HG03521 (cell line): ENCODE measurements at regions not wholly inside any gene's neighbourhood (a gene's known extent, or its start where the extent isn't known, plus 50 kb on each side); places are given as distances from the start of the nearest gene placed in this dataset.
A peak's percentile ranks its signal among the peaks of the same experiment; 100 is the strongest.

Source experiments
- ATAC-seq: cut with Tn5 transposase; IDR thresholded peaks from one replicate; pipeline ENCODE4 v1.9.1; 2021; ENCODE audit warnings: mild to moderate bottlenecking, moderate library complexity; ENCODE audit not compliant: unreplicated experiment

- ATAC-seq: no peak
Observed at GRCh38 chr6:105626295-105627158, 223.6 kb upstream of the PREP start.

DNA sequence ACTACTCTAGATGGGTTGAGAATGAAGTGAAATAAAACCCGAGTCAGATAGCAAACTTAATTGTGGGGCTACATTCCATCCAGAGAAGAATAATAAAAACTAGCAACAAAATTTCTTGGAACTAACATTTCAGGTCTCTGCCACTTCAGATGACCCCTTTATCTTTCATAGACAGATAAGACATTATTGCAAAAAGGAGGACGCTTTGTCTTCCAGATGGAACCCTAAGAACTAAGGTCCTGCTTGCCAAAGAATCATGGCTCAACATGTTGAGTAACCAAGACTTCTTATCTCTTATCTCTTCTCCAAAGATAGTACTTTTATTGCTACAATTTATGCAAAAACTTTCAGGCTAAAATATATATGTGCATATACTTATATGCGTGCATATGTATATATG, 221.1 kb upstream of the PREP start:
- no peak for ATAC-seq

DNA sequence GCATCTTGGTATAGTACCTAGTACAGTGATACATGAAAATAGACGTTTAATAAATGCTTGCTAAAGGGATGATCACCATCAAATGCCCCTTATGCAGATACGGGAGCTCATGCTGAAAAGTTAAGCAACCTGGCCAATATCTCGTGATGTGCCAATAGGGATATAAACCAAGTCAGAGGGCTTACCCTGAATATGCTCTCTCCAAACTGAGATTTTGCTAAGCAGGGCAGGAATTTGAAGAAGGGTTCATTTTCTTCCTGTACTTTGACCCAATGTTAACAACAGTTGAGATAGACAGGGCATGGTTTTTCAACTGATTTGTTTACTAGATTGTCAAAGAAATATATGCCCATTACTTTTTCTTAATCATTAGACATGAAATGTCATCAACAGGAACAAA, 219.3 kb upstream of the PREP start:
- no peak for ATAC-seq

DNA sequence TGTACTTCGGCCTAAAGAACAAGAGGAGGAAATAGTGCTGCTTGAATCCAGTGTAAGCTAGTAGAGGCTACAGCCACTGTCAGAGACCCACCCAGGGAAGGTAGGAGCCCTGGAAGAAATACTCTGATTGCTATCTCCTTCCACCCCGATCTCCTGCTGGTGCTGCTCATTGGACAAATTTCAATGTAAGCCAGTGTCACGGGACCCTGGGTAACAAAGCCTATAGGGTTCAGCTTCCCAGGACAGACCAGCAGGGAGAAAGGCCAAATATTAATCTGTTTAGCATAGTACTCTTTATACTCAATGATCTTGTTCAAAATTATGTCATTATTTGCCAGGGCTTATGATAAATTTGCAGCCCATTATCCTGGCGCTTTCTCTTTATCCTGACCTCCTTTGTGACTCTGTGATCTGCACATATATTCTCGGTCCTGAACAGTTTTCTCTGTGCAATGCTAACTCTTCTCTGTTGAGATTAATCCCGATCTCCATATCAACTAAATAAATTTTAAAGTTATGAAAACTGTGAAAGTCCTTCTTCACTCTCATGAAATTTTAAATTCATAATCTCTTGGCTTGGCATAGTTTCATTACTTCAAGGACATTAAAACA, 218.8 kb upstream of the PREP start:
- ATAC-seq: no peak

DNA sequence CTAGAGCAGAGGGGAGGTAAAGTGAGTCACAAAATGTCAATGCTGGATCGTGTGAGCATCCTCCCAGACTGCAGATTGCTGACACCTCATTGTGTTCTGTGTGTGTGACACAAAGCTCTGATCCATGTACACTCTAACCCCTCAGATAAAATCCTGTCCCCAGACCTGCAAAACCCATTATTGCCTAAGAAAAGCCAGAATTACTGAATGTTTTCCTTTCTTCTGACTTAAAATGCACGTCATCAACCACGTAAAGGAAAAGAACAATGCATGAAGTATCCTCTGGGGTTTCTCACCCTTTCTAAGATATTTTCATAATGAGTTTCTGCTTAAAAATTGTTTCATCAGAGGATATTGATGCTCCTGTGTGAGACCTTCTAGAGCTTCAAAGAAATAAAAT, 218.0 kb upstream of the PREP start:
- ATAC-seq: no peak

- ATAC-seq: no peak
Observed at GRCh38 chr6:105619971-105620741, 217.3 kb upstream of the PREP start.

DNA sequence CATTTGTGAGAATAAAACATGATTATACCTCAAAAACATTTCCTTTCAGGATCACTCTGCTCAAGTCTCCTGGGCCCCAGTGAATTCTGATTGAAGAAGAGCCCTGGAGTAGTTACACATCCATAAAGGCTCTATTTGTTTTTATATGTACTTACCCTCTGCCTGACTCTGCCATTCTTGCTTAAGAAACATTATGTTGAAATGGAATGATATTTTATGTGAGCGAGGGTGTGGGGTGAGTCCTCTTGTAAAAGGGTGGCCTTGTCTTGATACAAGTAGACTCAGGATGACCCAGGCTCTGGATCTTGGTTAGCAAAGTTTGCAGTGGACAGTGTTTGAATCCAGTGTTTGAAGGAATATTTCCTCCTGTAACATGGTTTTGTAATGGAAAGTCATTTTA, 215.4 kb upstream of the PREP start:
- ATAC-seq: no peak

GRCh38 chr6:105616521-105616920, 213.6 kb upstream of the PREP start:
- ATAC-seq: no peak

DNA sequence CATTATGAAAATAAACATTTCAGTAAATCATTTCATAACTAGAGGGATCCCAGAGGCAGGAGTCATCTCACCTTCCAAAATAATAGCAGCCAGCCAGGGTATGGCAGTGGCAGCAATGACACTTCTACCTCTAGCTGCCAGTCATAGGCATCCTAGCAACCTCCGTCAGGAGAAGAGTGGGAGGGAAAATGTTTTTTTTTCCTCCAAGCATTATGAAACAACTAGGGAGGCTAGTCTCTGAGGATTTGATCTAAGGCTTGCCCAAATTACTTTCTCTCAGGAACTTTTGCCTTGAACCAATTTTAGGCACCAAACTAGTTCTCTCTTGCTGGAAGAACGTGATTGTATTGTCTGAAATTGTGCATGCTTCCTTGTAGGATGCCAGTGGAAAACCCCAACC, 208.7 kb upstream of the PREP start:
- ATAC-seq: no peak

- no peak for ATAC-seq
Observed at GRCh38 chr6:105609375-105609991, 206.6 kb upstream of the PREP start.

DNA sequence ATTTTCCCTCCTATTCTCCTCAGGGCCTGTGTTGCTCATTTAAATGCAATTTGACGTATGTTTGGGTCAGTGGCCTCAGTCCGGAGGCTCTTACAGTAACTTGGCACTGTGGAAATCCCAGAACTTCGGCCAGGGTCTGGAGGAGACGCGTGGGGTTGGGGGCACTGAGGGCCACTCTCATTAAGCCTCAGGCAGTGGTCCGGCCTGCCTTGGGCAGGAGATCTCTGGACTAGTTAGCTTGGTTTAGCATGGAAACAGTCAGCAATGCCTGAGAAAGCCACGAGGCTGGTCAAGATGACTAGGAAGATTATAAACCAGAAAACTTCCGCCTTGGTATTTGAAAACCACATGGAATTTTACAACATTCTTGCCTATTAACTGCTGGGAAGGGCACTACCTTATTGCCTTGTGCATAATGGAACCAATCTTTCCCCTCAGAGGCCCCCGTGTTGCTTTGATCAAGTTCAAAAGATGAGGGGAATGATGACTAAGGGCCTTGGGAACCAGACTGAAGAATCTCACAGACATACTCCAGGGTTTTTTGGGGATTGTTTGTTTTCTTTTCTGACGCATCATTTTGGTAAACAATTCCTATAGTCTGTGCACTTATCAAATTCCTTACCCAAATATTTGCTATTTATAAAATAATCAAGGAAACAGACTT, 206.0 kb upstream of the PREP start:
- ATAC-seq: no peak

GRCh38 chr6:105607636-105608621, 205.0 kb upstream of the PREP start:
- ATAC-seq: no peak

DNA sequence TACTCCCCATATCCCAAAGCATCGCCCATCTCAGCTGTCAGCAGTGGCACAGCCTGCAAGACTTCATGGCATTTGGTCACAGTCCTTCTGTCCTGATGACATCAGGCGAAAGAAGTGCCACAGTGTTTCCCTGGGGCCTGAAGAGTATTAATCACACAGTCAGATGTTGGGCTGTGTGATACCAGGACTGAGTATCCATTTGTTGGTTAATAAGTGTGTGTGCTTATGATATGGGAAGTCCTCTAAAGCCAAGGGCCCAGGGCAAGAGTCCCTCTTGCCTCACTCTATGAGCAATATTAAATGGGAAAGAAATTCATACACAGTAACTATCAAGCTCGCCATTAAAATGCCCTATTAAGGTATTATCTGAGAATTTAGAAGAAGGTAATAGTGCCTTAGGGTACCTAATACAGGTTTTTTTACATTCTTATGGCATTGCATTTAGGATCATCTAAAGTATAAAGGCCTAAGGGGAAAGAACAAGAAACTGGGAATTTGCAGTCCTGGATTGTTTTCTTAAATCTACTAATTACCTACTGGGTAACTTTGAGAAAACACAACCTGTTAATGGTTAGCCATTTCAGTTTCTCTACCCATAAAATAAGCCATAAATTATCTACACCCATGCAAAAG, 204.1 kb upstream of the PREP start:
- ATAC-seq: no peak

- no peak for ATAC-seq
Observed at GRCh38 chr6:105604587-105604884, 201.7 kb upstream of the PREP start.

- no peak for ATAC-seq
Observed at GRCh38 chr6:105603788-105604586, 201.1 kb upstream of the PREP start.

DNA sequence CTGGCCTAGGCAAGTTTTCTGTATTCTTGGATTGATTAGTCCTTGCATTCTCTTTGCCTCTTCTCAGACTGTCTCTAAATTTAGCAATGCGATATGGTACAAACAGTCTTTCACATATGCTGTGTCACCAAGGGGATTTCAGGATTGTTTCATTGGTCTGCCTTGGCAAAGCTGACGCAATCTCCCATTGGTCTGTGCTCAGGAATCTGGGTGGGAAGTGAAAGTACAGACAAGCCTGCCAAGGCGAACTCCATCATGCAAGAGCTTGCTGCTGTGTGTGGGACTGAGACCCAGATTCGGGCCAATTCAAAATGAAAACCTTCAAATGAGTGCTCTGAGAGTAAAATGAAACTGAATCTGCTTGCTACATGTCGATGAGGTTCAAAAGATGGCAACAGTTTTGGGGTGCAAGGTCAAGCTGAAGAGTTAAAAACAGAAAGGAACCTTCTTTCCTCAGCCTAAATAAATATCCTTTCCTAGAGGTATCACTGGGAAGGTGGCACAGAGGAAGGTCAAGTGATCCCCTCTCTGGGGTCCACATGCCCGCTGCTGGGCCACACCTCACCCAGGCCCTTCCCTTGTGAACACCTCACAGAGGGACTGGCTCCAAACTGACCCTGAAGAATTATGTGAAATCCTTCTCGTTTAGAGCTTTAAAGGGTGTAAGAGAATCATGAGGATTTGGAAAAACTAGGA, 198.8 kb upstream of the PREP start:
- ATAC-seq: peak; percentile 78

GRCh38 chr6:105600336-105601260, 197.7 kb upstream of the PREP start:
- ATAC-seq: no peak
